Fibroblast of pulmonary artery (primary cell): ENCODE measurements at regions not wholly inside any gene's neighbourhood (a gene's known extent, or its start where the extent isn't known, plus 50 kb on each side); places are given as distances from the start of the nearest gene placed in this dataset.
"Not testable (repeated sequence)": the region's sequence is repeated elsewhere in the genome, so short reads cannot be mapped to it uniquely, and the experiment has no call there.

ENCODE experiments used
- DNase-seq: peaks from one replicate; pipeline ENCODE4 v3.0.0-alpha.2; 2010; ENCODE audit warnings: low read depth
- H3K4me3 ChIP-seq: replicated peaks from 2 replicates; pipeline ENCODE4 v1.5.1; 2011; ENCODE audit warnings: low read depth, mild to moderate bottlenecking, control low read depth, low read length, moderate library complexity
- CTCF ChIP-seq: IDR thresholded peaks from 2 replicates; pipeline ENCODE4 v1.5.1; 2011; ENCODE audit warnings: mild to moderate bottlenecking, control low read depth, low read length, inconsistent platforms; ENCODE audit errors: missing control alignments

GRCh38 chr7:125833839-125834238 is 904.2 kb upstream of the POT1 start:
- no peak overlapping the region for H3K4me3 ChIP-seq
- no peak for TF ChIP-seq CTCF
- DNase-seq = no peak

DNA sequence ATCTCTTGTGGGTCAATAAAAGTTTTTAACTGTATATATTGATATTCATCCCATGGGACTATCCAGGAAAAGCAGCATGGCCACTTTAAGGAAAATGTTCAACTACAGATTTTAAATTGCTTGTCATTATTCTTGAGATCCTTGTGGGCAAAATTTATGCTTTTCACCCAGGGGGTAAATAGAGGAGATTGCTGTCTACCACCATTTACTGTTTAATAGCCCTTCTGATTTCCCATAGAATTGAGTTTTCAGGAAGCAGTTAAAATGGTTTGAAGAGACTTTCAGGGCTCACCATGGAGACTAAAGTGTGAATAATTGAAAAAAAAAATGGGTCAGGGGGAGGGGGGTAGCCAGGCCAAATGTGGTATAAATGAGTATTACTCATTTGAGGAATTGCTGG is 901.1 kb upstream of the POT1 start:
- no peak for TF ChIP-seq CTCF
- DNase-seq = no peak
- H3K4me3 ChIP-seq = no peak overlapping the region

GRCh38 chr7:125828153-125828700 is 898.6 kb upstream of the POT1 start:
- H3K4me3 ChIP-seq = no peak overlapping the region
- no peak for DNase-seq
- TF ChIP-seq CTCF = no peak

DNA sequence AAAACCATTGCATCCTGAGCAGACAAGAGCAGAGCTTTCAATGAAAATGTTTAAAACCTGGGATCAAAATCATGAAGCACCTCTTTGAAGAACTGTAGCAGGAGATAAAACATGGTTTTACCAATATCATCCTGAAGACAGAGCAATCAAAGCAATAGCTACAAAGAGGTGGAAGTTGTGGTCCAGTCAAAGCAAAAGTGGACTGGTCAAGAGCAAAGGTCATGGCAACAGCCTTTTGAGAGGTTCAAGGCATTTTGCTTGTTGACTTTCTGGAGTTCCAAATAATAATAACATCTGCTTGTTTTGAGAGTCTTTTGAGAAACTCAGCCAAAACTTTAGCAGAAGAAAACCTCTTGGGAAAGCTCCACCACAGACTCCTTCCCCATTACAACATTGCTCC is 893.9 kb upstream of the POT1 start:
- no peak for DNase-seq
- no peak overlapping the region for H3K4me3 ChIP-seq
- no peak for TF ChIP-seq CTCF

DNA sequence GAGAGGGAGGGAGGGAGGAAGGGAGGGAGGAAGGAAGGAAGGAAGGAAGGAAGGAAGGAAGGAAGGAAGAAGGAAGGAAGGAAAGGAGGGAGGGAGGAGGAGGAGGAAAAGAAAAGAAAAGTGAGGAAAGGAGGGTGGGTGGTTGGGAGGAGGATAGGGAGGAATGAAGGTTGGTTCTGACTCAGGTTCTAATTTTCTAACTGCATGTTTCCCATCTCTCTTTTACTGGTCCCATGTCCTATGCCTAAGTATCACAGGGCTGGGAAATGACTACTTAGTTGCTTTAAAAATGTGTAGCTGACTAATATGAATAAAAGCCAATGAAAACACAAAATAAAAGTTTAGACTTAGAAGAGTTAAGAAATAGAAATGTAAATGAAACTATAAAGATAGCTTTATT is 890.9 kb upstream of the POT1 start:
- no peak for DNase-seq
- no peak overlapping the region for H3K4me3 ChIP-seq
- TF ChIP-seq CTCF = no peak

- no peak for TF ChIP-seq CTCF
Measured at GRCh38 chr7:125814100-125814499, 884.5 kb upstream of the POT1 start.

GRCh38 chr7:125806491-125806890 is 876.9 kb upstream of the POT1 start:
- not testable (repeated sequence) for H3K4me3 ChIP-seq, DNase-seq

More at GRCh38 chr7:125814100-125814499, 884.5 kb upstream of the POT1 start:
- no peak for DNase-seq
- no peak overlapping the region for H3K4me3 ChIP-seq

DNA sequence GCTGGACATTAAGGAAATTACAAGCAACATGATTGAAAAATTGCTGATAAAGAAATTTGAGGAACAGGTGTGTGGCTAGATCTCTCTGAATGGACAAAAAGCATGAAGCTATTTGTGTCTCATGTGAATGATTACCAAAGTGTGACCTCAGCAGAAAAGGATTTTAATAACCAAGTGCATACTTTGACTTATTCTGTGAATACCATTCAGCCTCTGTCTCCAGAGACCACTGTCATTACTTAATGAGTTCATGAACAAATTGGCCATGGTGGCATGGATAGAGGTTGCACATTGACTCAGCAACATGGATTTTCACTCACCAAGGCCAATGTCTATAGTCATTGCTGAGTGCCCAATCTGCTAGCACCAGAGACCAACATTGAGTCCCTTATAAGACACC is 874.6 kb upstream of the POT1 start:
- no peak for TF ChIP-seq CTCF
- DNase-seq = no peak
- no peak overlapping the region for H3K4me3 ChIP-seq
